Central memory CD4-positive, alpha-beta T cell (primary cell): ENCODE measurements at regions not wholly inside any gene's neighbourhood (a gene's known extent, or its start where the extent isn't known, plus 50 kb on each side); places are given as distances from the start of the nearest gene placed in this dataset.
A peak's percentile ranks its signal among the peaks of the same experiment; 100 is the strongest.
"Not testable (repeated sequence)": the region's sequence is repeated elsewhere in the genome, so short reads cannot be mapped to it uniquely, and the experiment has no call there.

Experiments used
- DNase-seq: peaks from one replicate; pipeline ENCODE4 v3.0.0; 2022

- no peak for DNase-seq
These were observed 114.1 kb downstream of the FAR1 start for GRCh38 chr11:13782390-13783075.

- DNase-seq: no peak
These were observed 116.0 kb downstream of the FAR1 start for GRCh38 chr11:13784441-13784840.

DNA sequence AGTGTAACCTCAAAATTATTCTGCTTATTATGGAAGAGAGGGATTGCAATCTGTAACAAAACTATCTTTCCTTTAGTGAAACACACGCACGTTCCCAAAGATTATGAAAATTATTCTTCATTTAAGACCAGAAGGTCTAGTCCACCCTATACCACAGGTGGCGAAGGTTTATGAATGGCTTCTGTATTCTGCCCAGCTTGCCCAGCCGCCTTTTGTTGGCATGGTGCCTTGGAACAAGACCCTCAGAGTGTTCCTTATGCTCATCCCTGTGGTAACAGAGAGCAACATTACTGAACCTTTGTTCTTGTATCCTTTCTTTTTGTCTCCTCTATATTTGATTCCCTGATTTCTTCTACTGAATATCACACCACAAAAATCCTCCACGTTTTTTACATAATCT is 116.4 kb downstream of the FAR1 start:
- DNase-seq: no peak

- no peak for DNase-seq
These were observed 118.2 kb downstream of the FAR1 start for GRCh38 chr11:13786688-13787087.

GRCh38 chr11:13797616-13798015 is 129.1 kb downstream of the FAR1 start:
- DNase-seq: not testable (repeated sequence)

DNA sequence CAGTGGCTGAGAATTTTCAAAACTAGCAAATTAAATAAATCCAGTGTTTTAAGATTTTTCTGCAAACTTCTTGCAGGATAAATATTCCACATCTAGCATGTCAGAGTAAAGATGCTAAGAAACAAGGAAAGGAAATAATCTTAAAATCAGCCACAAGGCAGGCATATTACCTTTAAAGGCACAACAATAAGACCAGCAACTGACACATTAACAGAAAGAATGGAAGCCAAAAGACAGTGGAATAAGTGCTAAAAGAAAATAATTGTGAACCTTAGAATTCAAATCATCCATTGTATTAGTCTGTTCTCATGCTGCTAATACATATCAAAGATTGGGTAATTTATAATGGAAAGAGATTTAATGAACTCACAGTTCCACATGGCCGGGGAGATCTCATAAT is 132.4 kb downstream of the FAR1 start:
- DNase-seq: no peak

GRCh38 chr11:13818325-13818724 is 144.2 kb upstream of the SPON1 start:
- no peak for DNase-seq

DNA sequence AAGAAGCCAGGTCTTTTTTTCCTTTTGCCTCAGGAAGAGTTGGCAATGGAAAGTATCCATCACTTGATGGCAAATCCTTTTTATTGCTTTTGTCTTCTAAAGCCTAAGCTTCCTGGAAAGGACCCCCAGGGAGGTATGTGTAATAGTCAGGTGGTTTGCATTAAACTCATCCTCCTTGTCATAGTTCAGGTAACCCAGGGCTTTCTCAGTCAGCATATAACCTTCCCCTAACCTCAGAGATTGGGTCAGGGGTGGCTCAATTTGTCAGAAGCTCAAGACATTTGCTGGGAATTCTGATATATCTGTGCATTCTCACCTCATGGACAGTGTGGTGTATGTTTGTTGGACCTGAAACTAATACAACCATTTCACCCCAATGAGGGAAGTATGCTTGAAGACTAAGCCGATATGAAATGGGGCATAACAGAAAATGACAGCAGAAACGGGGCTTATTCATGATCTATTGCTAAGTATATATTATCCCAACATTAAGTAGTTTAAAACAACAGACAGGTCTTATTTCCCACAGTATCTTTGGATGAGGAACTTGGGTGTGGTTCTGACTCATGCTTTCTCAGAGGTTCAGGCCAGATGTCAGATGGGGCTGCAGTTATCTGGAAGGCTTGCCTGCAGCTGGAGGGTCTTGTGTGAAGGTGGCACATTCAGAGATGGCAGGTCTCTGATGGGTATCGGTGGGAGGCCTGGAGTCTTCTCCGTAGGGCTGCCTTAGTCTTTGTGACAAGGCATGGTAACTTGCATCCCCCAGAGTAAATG is 135.8 kb upstream of the SPON1 start:
- no peak for DNase-seq

DNA sequence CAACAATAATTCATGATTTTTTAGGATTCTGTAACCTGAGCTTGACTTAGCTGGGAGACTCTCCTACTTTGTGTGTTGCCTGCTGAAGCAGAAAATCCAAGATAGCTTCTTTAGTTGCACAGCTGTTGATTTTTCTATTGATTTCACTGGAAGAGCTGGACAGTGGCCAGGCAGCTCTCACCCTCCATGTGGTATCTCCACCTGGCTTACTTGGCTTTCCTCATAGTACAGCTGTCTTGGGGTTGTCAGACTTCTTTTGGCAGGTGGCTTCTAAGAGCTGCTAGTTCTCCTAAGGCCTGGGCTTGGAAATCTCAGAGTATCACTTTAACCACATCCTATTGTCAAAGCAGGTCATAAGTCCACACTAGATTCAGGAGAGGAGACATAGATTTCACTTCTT is 130.8 kb upstream of the SPON1 start:
- no peak for DNase-seq

DNA sequence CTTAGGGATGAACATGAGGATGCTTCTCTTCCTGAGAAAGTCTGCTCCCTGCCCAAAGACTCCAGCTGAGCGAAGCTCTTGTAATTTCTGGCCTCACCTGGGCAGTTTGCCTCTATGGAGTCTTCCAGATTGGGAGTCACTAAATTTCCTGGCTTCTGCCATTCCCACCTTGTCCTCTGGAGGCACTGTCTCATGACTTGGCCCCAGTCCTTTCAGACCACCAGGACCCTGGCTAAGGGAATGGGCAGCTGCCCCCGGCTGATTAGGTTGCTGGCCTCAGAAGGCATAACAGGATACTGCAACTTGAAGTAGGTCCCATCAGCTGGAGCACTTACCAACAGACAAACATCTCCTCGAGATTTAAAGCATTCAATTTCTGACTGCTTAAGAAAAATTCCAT is 128.1 kb upstream of the SPON1 start:
- no peak for DNase-seq

GRCh38 chr11:13836666-13837065 is 125.9 kb upstream of the SPON1 start:
- no peak for DNase-seq

DNA sequence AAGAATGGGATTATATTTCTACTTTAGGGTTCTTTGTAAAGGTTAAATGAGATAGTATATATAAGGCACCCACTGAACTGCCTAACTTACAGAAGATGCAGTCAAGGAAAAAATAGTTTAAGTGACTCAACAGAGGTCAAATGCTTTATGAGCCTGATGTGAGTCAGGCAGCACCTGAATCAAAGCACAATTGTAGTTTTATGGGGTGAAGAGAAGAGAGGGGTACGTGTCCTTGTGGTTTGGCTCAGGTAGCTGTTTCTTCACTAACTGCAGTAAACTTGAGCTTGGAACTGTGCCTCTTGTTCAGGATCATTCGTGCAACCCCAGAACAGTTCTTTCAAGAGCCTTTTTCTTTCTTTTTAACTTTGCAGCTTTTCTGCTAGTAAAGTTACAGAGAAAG is 125.2 kb upstream of the SPON1 start:
- no peak for DNase-seq

DNA sequence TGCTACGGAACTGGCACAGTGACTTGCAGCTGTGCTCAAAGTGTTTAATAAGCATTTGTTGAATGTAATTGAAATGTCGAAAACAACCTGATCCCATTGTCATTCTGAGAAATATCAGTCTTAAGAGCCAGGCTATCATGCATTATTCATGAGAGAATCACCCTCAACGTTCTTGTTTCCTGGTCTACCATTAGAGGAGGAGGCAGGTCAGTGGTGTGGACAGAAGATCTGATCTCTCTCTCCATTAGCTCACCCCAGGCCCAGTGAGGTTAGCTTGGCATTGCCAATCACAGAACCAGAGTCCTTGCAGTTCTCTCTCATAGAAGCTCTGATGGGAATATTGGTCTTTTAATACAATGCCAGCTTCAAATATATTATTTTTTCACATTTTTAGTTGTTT is 121.1 kb upstream of the SPON1 start:
- no peak for DNase-seq

GRCh38 chr11:13848031-13848430 is 114.5 kb upstream of the SPON1 start:
- no peak for DNase-seq

DNA sequence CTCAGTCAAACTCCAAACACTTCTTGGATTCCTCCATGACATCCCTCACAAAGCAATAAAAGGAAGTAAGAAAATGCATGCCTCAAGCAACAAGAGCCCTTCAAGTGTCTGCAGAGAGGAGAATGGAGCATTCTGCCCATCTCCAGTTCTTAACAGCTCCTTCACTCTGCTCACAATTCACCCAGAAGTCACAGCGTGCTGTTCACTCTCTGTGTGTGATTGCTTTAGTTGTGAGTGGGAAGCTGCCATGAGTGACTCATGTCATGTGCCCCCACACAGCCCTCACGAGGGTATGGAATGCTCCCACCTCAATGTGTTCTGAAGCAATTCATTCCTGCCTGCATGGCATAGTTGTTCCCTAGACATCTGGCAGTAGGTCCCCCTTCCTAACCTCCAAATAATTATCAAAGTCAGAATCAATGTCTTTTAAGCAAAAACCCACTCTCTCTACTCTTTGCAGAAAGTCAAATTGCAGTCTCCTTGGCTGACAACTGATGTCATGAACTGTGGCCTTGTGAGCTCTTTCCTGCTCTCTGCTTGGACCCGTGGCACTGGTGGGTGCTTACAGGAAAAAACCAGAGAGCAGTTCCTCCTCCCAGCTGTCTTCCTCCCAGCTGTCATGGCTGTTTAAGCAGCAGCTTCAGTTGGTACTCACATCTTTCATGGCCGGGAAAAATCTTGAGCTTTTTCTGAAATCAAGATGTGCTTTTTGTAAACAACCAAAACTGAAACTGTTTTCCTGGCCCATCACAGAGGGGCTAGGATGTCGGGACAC is 112.1 kb upstream of the SPON1 start:
- no peak for DNase-seq

DNA sequence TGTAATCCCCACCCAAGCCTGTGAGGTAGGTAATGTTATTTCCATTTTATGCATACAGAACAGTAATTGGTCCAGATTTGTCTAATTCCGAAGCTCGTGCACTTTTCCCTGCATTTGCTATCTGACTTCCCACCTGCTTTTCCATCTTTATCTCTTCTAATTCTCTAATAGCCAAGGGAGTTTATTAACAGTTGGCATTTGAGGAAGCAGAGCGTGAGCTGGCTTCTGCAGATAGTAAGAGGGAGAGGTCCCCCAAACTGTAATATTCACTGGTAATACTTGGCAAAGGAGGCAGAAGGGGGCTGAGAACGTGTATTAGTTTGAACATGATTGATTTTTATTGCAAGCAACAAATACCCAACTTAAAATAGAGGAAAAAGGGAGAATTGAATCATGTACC is 110.8 kb upstream of the SPON1 start:
- DNase-seq: no peak

DNA sequence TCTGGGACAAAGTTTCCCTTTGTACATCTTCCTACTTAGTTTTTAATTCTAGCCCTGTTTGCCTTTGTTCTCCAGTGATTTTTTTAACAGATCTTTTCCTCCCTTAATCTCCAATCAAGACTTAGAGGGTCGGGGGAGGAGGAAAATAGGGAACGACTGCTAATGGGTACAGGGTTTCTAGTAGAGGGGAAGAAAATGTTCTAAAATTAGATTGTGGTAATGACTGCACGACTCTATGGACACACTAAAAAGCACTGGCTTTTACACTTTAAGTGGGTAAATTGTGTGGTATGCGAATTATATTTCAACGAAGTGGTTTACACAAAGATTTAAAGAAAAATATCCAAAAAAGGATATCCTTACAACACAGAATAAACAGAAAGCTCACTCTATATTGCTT is 110.0 kb upstream of the SPON1 start:
- DNase-seq: no peak

DNA sequence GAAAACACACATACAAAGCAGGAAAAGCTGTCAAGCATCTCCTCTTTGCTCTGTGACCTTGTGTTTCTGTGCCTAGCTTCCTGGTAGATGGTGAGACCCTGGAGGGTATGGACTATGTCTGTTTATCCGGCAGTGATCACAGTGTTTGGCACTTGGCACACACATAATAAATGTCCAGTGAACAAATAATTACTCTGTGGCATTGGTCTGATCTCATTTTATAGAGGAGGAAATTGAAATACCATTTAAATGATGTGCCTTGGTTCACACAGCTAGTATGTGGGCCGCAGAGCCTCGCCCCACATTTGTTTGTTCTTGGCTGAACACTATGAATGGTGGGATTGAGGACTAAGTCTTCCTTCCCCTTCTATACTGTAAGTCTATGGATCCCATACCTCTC is 104.7 kb upstream of the SPON1 start:
- no peak for DNase-seq

GRCh38 chr11:13859892-13860291 is 102.6 kb upstream of the SPON1 start:
- peak; percentile 35 for DNase-seq

GRCh38 chr11:13861411-13861810 is 101.1 kb upstream of the SPON1 start:
- peak; percentile 5 for DNase-seq

DNA sequence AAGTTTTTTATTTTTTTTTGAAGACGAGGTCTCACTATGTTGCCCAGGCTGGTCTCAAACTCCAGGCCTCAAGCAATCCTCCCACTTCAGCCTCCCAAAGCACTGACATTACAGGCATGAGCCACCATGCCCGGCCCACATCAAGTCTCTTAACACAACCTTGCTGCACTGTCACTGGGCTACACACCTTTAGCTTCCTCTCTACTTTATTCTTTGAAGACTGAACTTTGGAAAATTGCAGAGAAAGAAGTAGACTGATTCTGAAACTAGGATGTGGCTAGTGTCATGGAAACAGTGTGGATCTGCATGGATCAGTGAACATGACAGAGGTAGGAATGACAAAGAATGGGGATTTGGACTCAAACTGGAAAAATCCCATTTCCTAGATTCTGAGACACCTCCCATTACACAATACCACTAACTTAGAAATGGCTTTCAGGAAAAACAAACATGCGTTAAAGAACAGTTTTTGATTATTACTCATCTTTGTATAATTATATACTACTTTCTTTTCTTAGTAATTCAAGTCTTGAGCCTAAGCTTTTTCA is 99.6 kb upstream of the SPON1 start:
- DNase-seq: no peak

DNA sequence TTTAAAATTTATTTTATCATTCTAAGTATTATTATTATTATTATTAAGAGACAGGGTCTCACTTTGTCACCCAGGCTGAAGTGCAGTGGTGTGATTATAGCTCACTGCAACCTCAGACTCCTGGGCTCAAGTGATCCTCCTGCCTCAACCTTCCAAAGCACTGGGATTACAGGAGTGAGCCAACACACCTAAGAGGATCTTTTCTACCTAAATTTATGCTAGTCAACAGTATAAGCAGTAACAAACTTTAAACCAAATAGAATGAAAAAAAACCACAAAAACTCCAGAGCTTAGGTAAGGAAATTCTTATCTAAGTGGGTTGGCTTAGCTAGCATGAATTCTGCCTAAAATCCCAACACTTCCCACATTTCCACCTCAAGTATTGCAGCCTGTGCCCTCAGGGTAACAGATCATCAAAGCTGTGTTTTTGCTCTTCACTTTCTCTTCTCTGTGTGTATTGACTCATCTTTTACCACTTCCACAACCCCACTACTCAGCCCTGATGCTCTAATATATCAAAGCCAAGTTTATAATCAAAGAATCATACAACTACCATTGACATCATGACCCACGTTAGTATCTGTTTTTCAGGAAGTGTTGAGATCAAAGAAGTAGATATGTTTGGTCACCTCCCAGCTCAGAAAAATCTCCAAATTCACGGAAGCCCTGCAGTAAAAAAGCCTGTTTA is 93.7 kb upstream of the SPON1 start:
- peak; percentile 87 for DNase-seq

GRCh38 chr11:13869398-13869886 is 93.1 kb upstream of the SPON1 start:
- no peak for DNase-seq
